BLaER1 treated with 17β-estradiol and CSF1 and Interleukin-3, amounts not matched to agents 10 nM and 100 nM (cell line): ENCODE measurements at regions not wholly inside any gene's neighbourhood (a gene's known extent, or its start where the extent isn't known, plus 50 kb on each side); places are given as distances from the start of the nearest gene placed in this dataset.
"Not testable (repeated sequence)": the region's sequence is repeated elsewhere in the genome, so short reads cannot be mapped to it uniquely, and the experiment has no call there.

Experiments used
- H3K27ac ChIP-seq, 11 experiments: shearing (Covaris generic); formaldehyde crosslinking; 2 replicates each; pipeline ENCODE4 v1.8.1; 2022
- H3K27me3 ChIP-seq, 11 experiments: shearing (Covaris generic); formaldehyde crosslinking; 2 replicates each; pipeline ENCODE4 v1.8.1; 2022
- H3K36me3 ChIP-seq, 11 experiments: shearing (Covaris generic); formaldehyde crosslinking; 2 replicates each; pipeline ENCODE4 v1.8.1; 2022
- H3K4me1 ChIP-seq, 10 experiments: shearing (Covaris generic); formaldehyde crosslinking; 2 replicates each; pipeline ENCODE4 v1.8.1; 2022
- H3K4me2 ChIP-seq, 11 experiments: shearing (Covaris generic); formaldehyde crosslinking; 2 replicates each; pipeline ENCODE4 v1.8.1; 2022
- H3K4me3 ChIP-seq, 10 experiments: shearing (Covaris generic); formaldehyde crosslinking; 2 replicates each; pipeline ENCODE4 v1.8.1; 2022
- H3K9ac ChIP-seq, 11 experiments: shearing (Covaris generic); formaldehyde crosslinking; 2 replicates each; pipeline ENCODE4 v1.8.1; 2022
- H3K9me3 ChIP-seq, 11 experiments: shearing (Covaris generic); formaldehyde crosslinking; replicated peaks in 1 of 11; 2 replicates each; pipeline ENCODE4 v1.8.1; 2022
- H4K20me1 ChIP-seq, 11 experiments: shearing (Covaris generic); formaldehyde crosslinking; 2 replicates each; pipeline ENCODE4 v1.8.1; 2022
- Cebpa-rat ChIP-seq, 11 experiments: shearing (Covaris generic); IDR thresholded peaks; 2 replicates each; pipeline ENCODE4 v1.8.1; 2022

- Histone ChIP-seq H3K9me3 (peaks cover 0 to 10% (median 6%) of the 10 kb centered on the region in 11 experiments; a peak in 12 of 22 replicates), H3K4me1 (peaks cover 44 to 80% (median 71%) of the 10 kb centered on the region in 10 experiments), H4K20me1 (peaks cover 0 to 37% (median 0%) of the 10 kb centered on the region in 11 experiments; a peak in 2 of 22 replicates), H3K27ac (no peak overlapping the region; a peak in 1 of 22 replicates), H3K4me3 (no peak overlapping the region), H3K36me3 (no peaks in the 10 kb centered on the region), H3K9ac (no peak overlapping the region; a peak in 1 of 22 replicates), H3K4me2 (peak overlapping the region; percentile 10 to 86 (median 76); a peak in 17 of 22 replicates), H3K27me3 (peaks cover 0 to 52% (median 0%) of the 10 kb centered on the region in 11 experiments; a peak in 8 of 22 replicates)
- no peak for TF ChIP-seq Cebpa-rat (IDR thresholded peaks at IDR 0.05)
Observed at GRCh38 chr9:134548618-134549017, 93.0 kb upstream of the COL5A1 start.

- peaks cover 0 to 38% (median 0%) of the 10 kb centered on the region in 11 experiments; a peak in 2 of 22 replicates for H4K20me1 ChIP-seq
- H3K27ac ChIP-seq: no peak overlapping the region; a peak in 1 of 22 replicates
- 0 out of 22 replicates have a peak overlapping the region, but pooled peaks of 1 of the 11 experiments have one; percentile 77 for H3K4me2 ChIP-seq
- peaks cover 49 to 85% (median 78%) of the 10 kb centered on the region in 10 experiments for H3K4me1 ChIP-seq
- no peak for TF ChIP-seq Cebpa-rat (IDR thresholded peaks at IDR 0.05)
- H3K9me3 ChIP-seq: peaks cover 0 to 10% (median 6%) of the 10 kb centered on the region in 11 experiments; a peak in 12 of 22 replicates
- peaks cover 0 to 57% (median 0%) of the 10 kb centered on the region in 11 experiments; a peak in 8 of 22 replicates for H3K27me3 ChIP-seq
- no peak overlapping the region for H3K4me3 ChIP-seq
- H3K36me3 ChIP-seq: no peaks in the 10 kb centered on the region
- no peak overlapping the region for H3K9ac ChIP-seq
Observed at GRCh38 chr9:134549336-134549735, 92.3 kb upstream of the COL5A1 start.

- not testable (repeated sequence) for H3K9ac ChIP-seq
- Histone ChIP-seq H3K4me1 (peaks cover 52 to 91% (median 82%) of the 10 kb centered on the region in 10 experiments), H3K27me3 (peaks cover 0 to 60% (median 0%) of the 10 kb centered on the region in 11 experiments; a peak in 8 of 22 replicates)
Observed at GRCh38 chr9:134550081-134550480, 91.5 kb upstream of the COL5A1 start.

GRCh38 chr9:134550584-134550983 is 91.0 kb upstream of the COL5A1 start:
- Histone ChIP-seq H3K9ac (peak overlapping the region in 4 of 11 experiments; percentile 58 to 68 (median 66); a peak in 1 of 22 replicates), H3K36me3 (no peaks in the 10 kb centered on the region), H3K4me2 (peak overlapping the region in 10 of 11 experiments; percentile 76 to 98 (median 96); a peak in 20 of 22 replicates), H3K4me1 (peaks cover 52 to 91% (median 85%) of the 10 kb centered on the region in 10 experiments), H3K27ac (peak overlapping the region in 7 of 11 experiments; percentile 66 to 88 (median 81); a peak in 10 of 22 replicates), H3K27me3 (peaks cover 0 to 60% (median 0%) of the 10 kb centered on the region in 11 experiments; a peak in 8 of 22 replicates), H4K20me1 (peaks cover 0 to 42% (median 0%) of the 10 kb centered on the region in 11 experiments; a peak in 2 of 22 replicates), H3K9me3 (peaks cover 0 to 10% (median 6%) of the 10 kb centered on the region in 11 experiments; a peak in 12 of 22 replicates), H3K4me3 (no peak overlapping the region)
- no peak for TF ChIP-seq Cebpa-rat (IDR thresholded peaks at IDR 0.05)

More at GRCh38 chr9:134550081-134550480, 91.5 kb upstream of the COL5A1 start:
- H3K27ac ChIP-seq: peak overlapping the region in 1 of 11 experiments; percentile 81; a peak in 1 of 22 replicates
- not testable (repeated sequence) for H3K4me2 ChIP-seq, H3K4me3 ChIP-seq, H3K36me3 ChIP-seq
- H4K20me1 ChIP-seq: peaks cover 0 to 40% (median 0%) of the 10 kb centered on the region in 11 experiments; a peak in 2 of 22 replicates
- peaks cover 0 to 10% (median 6%) of the 10 kb centered on the region in 11 experiments; a peak in 12 of 22 replicates for H3K9me3 ChIP-seq

- peaks cover 0 to 60% (median 0%) of the 10 kb centered on the region in 11 experiments; a peak in 8 of 22 replicates for H3K27me3 ChIP-seq
- H3K4me3 ChIP-seq: peak overlapping the region in 1 of 10 experiments; percentile 8; a peak in 2 of 20 replicates
- peak overlapping the region in 7 of 11 experiments; percentile 58 to 76 (median 67); a peak in 14 of 22 replicates for H3K9ac ChIP-seq
- TF ChIP-seq Cebpa-rat (IDR thresholded peaks at IDR 0.05): no peak
- peak overlapping the region; percentile 76 to 98 (median 96) for H3K4me2 ChIP-seq
- H4K20me1 ChIP-seq: peaks cover 0 to 42% (median 0%) of the 10 kb centered on the region in 11 experiments; a peak in 2 of 22 replicates
- peaks cover 0 to 10% (median 6%) of the 10 kb centered on the region in 11 experiments; a peak in 12 of 22 replicates for H3K9me3 ChIP-seq
- H3K27ac ChIP-seq: peak overlapping the region in 9 of 11 experiments; percentile 66 to 88 (median 79); a peak in 18 of 22 replicates
- H3K36me3 ChIP-seq: no peaks in the 10 kb centered on the region
- H3K4me1 ChIP-seq: peaks cover 52 to 91% (median 85%) of the 10 kb centered on the region in 10 experiments
Observed at GRCh38 chr9:134551176-134551575, 90.4 kb upstream of the COL5A1 start.

- Histone ChIP-seq H3K9me3 (peaks cover 0 to 10% (median 6%) of the 10 kb centered on the region in 11 experiments; a peak in 12 of 22 replicates), H4K20me1 (peaks cover 0 to 41% (median 0%) of the 10 kb centered on the region in 11 experiments; a peak in 2 of 22 replicates), H3K4me2 (peak overlapping the region; percentile 76 to 98 (median 96)), H3K27ac (peak overlapping the region in 9 of 11 experiments; percentile 70 to 88 (median 79); a peak in 18 of 22 replicates), H3K27me3 (peaks cover 0 to 60% (median 0%) of the 10 kb centered on the region in 11 experiments; a peak in 8 of 22 replicates), H3K9ac (peak overlapping the region in 9 of 11 experiments; percentile 52 to 76 (median 66); a peak in 18 of 22 replicates), H3K36me3 (no peaks in the 10 kb centered on the region), H3K4me3 (peak overlapping the region in 1 of 10 experiments; percentile 8; a peak in 1 of 20 replicates), H3K4me1 (peaks cover 52 to 92% (median 87%) of the 10 kb centered on the region in 10 experiments)
- no peak for TF ChIP-seq Cebpa-rat (IDR thresholded peaks at IDR 0.05)
Observed at GRCh38 chr9:134551644-134552348, 89.8 kb upstream of the COL5A1 start.

GRCh38 chr9:134552349-134552990 is 89.1 kb upstream of the COL5A1 start:
- no peak for TF ChIP-seq Cebpa-rat (IDR thresholded peaks at IDR 0.05)
- H3K27ac ChIP-seq: peak overlapping the region in 9 of 11 experiments; percentile 69 to 88 (median 79); a peak in 18 of 22 replicates

More at GRCh38 chr9:134552349-134552990, 89.1 kb upstream of the COL5A1 start:
- Histone ChIP-seq H3K9me3 (peaks cover 0 to 10% (median 6%) of the 10 kb centered on the region in 11 experiments; a peak in 12 of 22 replicates), H3K27me3 (peaks cover 0 to 60% (median 0%) of the 10 kb centered on the region in 11 experiments; a peak in 6 of 22 replicates), H3K9ac (peak overlapping the region in 9 of 11 experiments; percentile 48 to 76 (median 66); a peak in 19 of 22 replicates), H3K36me3 (no peaks in the 10 kb centered on the region), H3K4me1 (peaks cover 47 to 92% (median 87%) of the 10 kb centered on the region in 10 experiments), H3K4me3 (peak overlapping the region in 5 of 10 experiments; percentile 1 to 26 (median 21); a peak in 4 of 20 replicates), H4K20me1 (peaks cover 0 to 34% (median 0%) of the 10 kb centered on the region in 11 experiments; a peak in 2 of 22 replicates), H3K4me2 (peak overlapping the region; percentile 76 to 98 (median 96))
